Testis (tissue), 2 donors: ENCODE measurements at regions not wholly inside any gene's neighbourhood (a gene's known extent, or its start where the extent isn't known, plus 50 kb on each side); places are given as distances from the start of the nearest gene placed in this dataset.

ENCODE experiments used
- DNase-seq: peaks from one replicate; pipeline ENCODE4 v3.0.0-alpha.2; 2019
- H3K27ac ChIP-seq, 2 donors: fragments of 200-600 bp; sonication (generic); one replicate each; pipeline ENCODE4 v1.5.1; 2019
- H3K27me3 ChIP-seq: fragments of 200-600 bp; sonication (generic); one replicate; pipeline ENCODE4 v1.5.1; 2019
- H3K36me3 ChIP-seq: fragments of 200-600 bp; sonication (generic); one replicate; pipeline ENCODE4 v1.5.1; 2017; ENCODE audit warnings: low read depth; ENCODE audit errors: missing control alignments
- H3K4me1 ChIP-seq: fragments of 200-600 bp; sonication (generic); one replicate; pipeline ENCODE4 v1.5.1; 2019
- H3K4me3 ChIP-seq, 2 donors: fragments of 200-600 bp; sonication (generic); one replicate each; pipeline ENCODE4 v1.5.1; 2017 to 2019
- H3K9me3 ChIP-seq: fragments of 200-600 bp; sonication (generic); one replicate; pipeline ENCODE4 v1.5.1; 2017
- CTCF ChIP-seq, 3 experiments: fragments of 450-650 bp in 2 of 3; fragments of 200-600 bp in 1 of 3; sonication (generic) in 1 of 3; IDR thresholded peaks; one replicate each; pipeline ENCODE4 v1.5.1; 2016 to 2019; ENCODE audit warnings: antibody characterized with exemption in 3 of 3, mild to moderate bottlenecking in 2 of 3, moderate library complexity in 1 of 3
- POLR2A ChIP-seq: fragments of 450-650 bp; IDR thresholded peaks from one replicate; pipeline ENCODE4 v1.6.1; 2017; ENCODE audit warnings: antibody characterized with exemption, mild to moderate bottlenecking, moderate library complexity
- WGBS, 2 donors: methylation state at CpG; one replicate each; pipeline ENCODE4 v1.1.5; 2018; 5-methylcytosine and 5-hydroxymethylcytosine counted together
- intact Hi-C: fragments of 100-400 bp; cut with DNase I; formaldehyde crosslinking; loops from one replicate; pipeline ENCODE4 v1.15.1; 2023; ENCODE audit warnings: low total_unique reads

- no peak overlapping the region for H3K27ac ChIP-seq
- intact Hi-C loops, result no loop called here
Observed at GRCh38 chr1:24995661-24996060, 65.6 kb upstream of the RUNX3 start.

DNA sequence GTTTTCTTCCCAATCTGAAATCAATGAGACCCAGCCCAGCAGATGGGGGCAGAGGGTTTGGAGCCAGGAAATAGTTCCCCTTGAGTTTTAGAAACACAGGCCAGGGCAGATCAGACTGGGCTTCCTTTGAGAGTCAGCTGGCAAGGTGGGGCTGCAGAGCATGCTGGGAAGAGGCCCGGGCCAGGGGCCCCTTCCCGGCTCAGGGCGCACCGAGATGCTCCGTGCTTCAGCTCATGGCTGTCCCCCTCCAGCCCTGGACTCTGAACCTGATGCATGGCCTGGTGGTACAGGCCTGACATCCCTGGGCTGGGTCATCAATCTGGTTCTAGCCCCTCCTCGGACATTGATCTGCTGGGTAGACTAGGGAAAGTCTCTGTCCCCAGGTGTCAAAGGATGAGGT, 65.1 kb upstream of the RUNX3 start:
- H3K4me3 ChIP-seq, result no peak overlapping the region
- 80 to 89% methylated on average over 1 to 6 of the region's 6 CpGs for WGBS, 2 donors
- no peak for DNase-seq
- H3K36me3 ChIP-seq, result no peaks in the 10 kb centered on the region
- no peaks in the 10 kb centered on the region for H3K4me1 ChIP-seq
- H3K27ac ChIP-seq, result no peak overlapping the region
- intact Hi-C loops, result no loop called here
- H3K27me3 ChIP-seq, result no peaks in the 10 kb centered on the region
- no peak for TF ChIP-seq CTCF (IDR thresholded peaks at IDR 0.05)
- TF ChIP-seq POLR2A, result no peak
- H3K9me3 ChIP-seq, result no peaks in the 10 kb centered on the region

More at GRCh38 chr1:24995661-24996060, 65.6 kb upstream of the RUNX3 start:
- 73 to 79% methylated on average over 3 of the region's 3 CpGs for WGBS, 2 donors
- Histone ChIP-seq H3K4me3 (no peak overlapping the region), H3K9me3 (no peaks in the 10 kb centered on the region), H3K4me1 (no peaks in the 10 kb centered on the region), H3K36me3 (no peaks in the 10 kb centered on the region), H3K27me3 (no peaks in the 10 kb centered on the region)
- DNase-seq, result no peak
- TF ChIP-seq CTCF (IDR thresholded peaks at IDR 0.05) (no peak), POLR2A (no peak)

GRCh38 chr1:24993871-24994580, 64.0 kb upstream of the RUNX3 start:
- H3K27ac ChIP-seq, result no peak overlapping the region
- TF ChIP-seq CTCF (IDR thresholded peaks at IDR 0.05) (no peak), POLR2A (no peak)
- no peak overlapping the region for H3K4me3 ChIP-seq
- H3K27me3 ChIP-seq, result no peaks in the 10 kb centered on the region
- WGBS, 2 donors, result 91 to 93% methylated on average over 12 to 16 of the region's 16 CpGs
- H3K36me3 ChIP-seq, result no peaks in the 10 kb centered on the region
- intact Hi-C loops, result no loop called here
- H3K4me1 ChIP-seq, result no peaks in the 10 kb centered on the region
- H3K9me3 ChIP-seq, result no peaks in the 10 kb centered on the region
- DNase-seq, result no peak

DNA sequence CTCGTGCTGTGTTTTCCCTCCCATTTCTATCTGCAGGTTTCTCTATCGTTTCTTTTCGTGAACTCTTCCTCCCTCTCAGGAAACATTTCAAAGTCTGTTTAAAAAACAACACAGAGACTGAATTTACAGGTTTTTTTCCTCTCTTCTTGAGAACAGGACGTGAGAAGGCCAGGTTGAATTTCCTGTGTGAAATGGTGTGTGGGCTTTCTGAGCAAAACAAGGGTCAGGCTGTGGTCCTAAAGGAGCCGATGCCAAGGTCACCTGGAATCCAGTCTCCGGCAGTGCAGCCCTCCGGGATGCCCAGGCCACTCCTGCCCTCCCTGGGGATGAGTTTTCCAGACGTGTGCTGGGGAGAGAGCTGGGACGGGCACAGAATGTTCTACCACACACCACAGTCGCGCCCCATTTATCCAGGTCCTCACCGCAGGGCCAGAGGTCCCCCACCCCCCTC, 62.7 kb upstream of the RUNX3 start:
- WGBS, 2 donors, result 44 to 64% methylated on average over 9 to 12 of the region's 12 CpGs

More for the DNA sequence above, 62.7 kb upstream of the RUNX3 start:
- Histone ChIP-seq H3K4me3 (no peak overlapping the region), H3K27me3 (no peaks in the 10 kb centered on the region), H3K27ac (no peak overlapping the region), H3K36me3 (no peaks in the 10 kb centered on the region), H3K4me1 (no peaks in the 10 kb centered on the region), H3K9me3 (no peaks in the 10 kb centered on the region)
- intact Hi-C loops, result no loop called here
- no peak for DNase-seq
- TF ChIP-seq CTCF (IDR thresholded peaks at IDR 0.05) (no peak), POLR2A (no peak)
